Activated T-cell treated with anti-CD3 and anti-CD28 coated beads for 4 hours (primary cell): ENCODE measurements at regions not wholly inside any gene's neighbourhood (a gene's known extent, or its start where the extent isn't known, plus 50 kb on each side); places are given as distances from the start of the nearest gene placed in this dataset.
"Not testable (repeated sequence)": the region's sequence is repeated elsewhere in the genome, so short reads cannot be mapped to it uniquely, and the experiment has no call there.

Source experiments
- DNase-seq: peaks from one replicate; pipeline ENCODE4 v3.0.0-alpha.2; 2020

GRCh38 chr3:26291840-26292239 is 330.7 kb upstream of the LRRC3B start:
- no peak for DNase-seq

GRCh38 chr3:26292780-26293179 is 329.8 kb upstream of the LRRC3B start:
- DNase-seq: no peak

GRCh38 chr3:26293329-26293844 is 329.2 kb upstream of the LRRC3B start:
- no peak for DNase-seq

- DNase-seq: no peak
These were observed 315.4 kb upstream of the LRRC3B start for GRCh38 chr3:26307192-26307591.

GRCh38 chr3:26307787-26308186 is 314.8 kb upstream of the LRRC3B start:
- no peak for DNase-seq

- no peak for DNase-seq
These were observed 314.1 kb upstream of the LRRC3B start for GRCh38 chr3:26308454-26308853.

GRCh38 chr3:26309536-26309935 is 313.0 kb upstream of the LRRC3B start:
- DNase-seq: not testable (repeated sequence)

GRCh38 chr3:26312816-26313215 is 309.8 kb upstream of the LRRC3B start:
- no peak for DNase-seq

GRCh38 chr3:26316472-26316871 is 306.1 kb upstream of the LRRC3B start:
- no peak for DNase-seq

GRCh38 chr3:26323741-26324140 is 298.8 kb upstream of the LRRC3B start:
- not testable (repeated sequence) for DNase-seq

GRCh38 chr3:26340001-26340400 is 282.6 kb upstream of the LRRC3B start:
- no peak for DNase-seq

- DNase-seq: no peak
These were observed 278.9 kb upstream of the LRRC3B start for GRCh38 chr3:26343647-26344046.

GRCh38 chr3:26345613-26346012 is 277.0 kb upstream of the LRRC3B start:
- DNase-seq: no peak

GRCh38 chr3:26346497-26346896 is 276.1 kb upstream of the LRRC3B start:
- DNase-seq: no peak

- no peak for DNase-seq
These were observed 275.4 kb upstream of the LRRC3B start for GRCh38 chr3:26347150-26347549.

- DNase-seq: no peak
These were observed 271.7 kb upstream of the LRRC3B start for GRCh38 chr3:26350853-26351252.

- DNase-seq: no peak
These were observed 269.5 kb upstream of the LRRC3B start for GRCh38 chr3:26353097-26353496.

GRCh38 chr3:26358405-26358804 is 264.2 kb upstream of the LRRC3B start:
- DNase-seq: no peak

- DNase-seq: no peak
These were observed 256.9 kb upstream of the LRRC3B start for GRCh38 chr3:26365706-26366105.

GRCh38 chr3:26368312-26368711 is 254.3 kb upstream of the LRRC3B start:
- no peak for DNase-seq

- no peak for DNase-seq
These were observed 253.4 kb upstream of the LRRC3B start for GRCh38 chr3:26369133-26369532.

- DNase-seq: no peak
These were observed 246.6 kb upstream of the LRRC3B start for GRCh38 chr3:26375843-26376530.

GRCh38 chr3:26381411-26381810 is 241.2 kb upstream of the LRRC3B start:
- no peak for DNase-seq

- DNase-seq: no peak
These were observed 215.9 kb upstream of the LRRC3B start for GRCh38 chr3:26406636-26407035.

- no peak for DNase-seq
These were observed 204.0 kb upstream of the LRRC3B start for GRCh38 chr3:26418553-26418952.
